ENCODE measurements at regions not wholly inside any gene's neighbourhood (a gene's known extent, or its start where the extent isn't known, plus 50 kb on each side); places are given as distances from the start of the nearest gene placed in this dataset.

DNA sequence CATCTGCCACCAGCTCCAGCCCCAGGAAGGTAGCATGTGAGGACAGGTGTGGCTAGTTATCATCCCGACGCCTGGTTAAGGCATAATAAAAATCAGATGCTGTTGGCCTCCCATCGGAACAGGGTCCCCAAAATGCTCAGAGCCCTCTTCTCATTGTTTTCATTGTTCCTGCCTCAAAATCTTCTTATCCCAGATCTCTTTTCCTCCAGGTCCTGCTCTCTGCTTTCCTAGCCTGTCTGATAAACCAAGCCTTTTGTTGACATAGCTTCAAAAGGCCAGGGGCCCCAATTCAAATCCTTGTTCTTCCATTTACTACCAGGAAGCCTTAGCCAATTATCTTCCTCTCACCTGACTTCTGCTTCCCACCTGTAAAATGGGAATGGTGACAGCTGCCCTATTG, 130.1 kb upstream of the ADRA1B start:
- TF ChIP-seq CTCF (IDR thresholded peaks at IDR 0.05): no peak
- TF ChIP-seq POLR2A (IDR thresholded peaks at IDR 0.05): no peak
